GM23248 (cell line): ENCODE measurements at regions not wholly inside any gene's neighbourhood (a gene's known extent, or its start where the extent isn't known, plus 50 kb on each side); places are given as distances from the start of the nearest gene placed in this dataset.

Source experiments
- DNase-seq: peaks from one replicate; pipeline ENCODE4 v3.0.0-alpha.2; 2015
- H2AFZ ChIP-seq: fragments of 200-600 bp; sonication (generic); 2 replicates; pipeline ENCODE4 v1.6.1; 2016; ENCODE audit warnings: antibody characterized with exemption
- H3F3A ChIP-seq: fragments of 200-600 bp; sonication (generic); 2 replicates; pipeline ENCODE4 v1.6.1; 2016; ENCODE audit warnings: mild to moderate bottlenecking, antibody characterized with exemption, mixed run types; ENCODE audit not compliant: insufficient read depth
- H3K27ac ChIP-seq: fragments of 200-600 bp; sonication (generic); 2 replicates; pipeline ENCODE4 v1.5.1; 2016; ENCODE audit warnings: mild to moderate bottlenecking
- H3K27me3 ChIP-seq: fragments of 200-600 bp; sonication (generic); replicated peaks from 2 replicates; pipeline ENCODE4 v1.6.1; 2016; ENCODE audit warnings: mild to moderate bottlenecking; ENCODE audit not compliant: insufficient read depth
- H3K36me3 ChIP-seq: fragments of 200-600 bp; sonication (generic); 2 replicates; pipeline ENCODE4 v1.6.1; 2016; ENCODE audit warnings: low read depth, mild to moderate bottlenecking
- H3K4me1 ChIP-seq: fragments of 200-600 bp; sonication (generic); 2 replicates; pipeline ENCODE4 v1.6.1; 2016; ENCODE audit warnings: mild to moderate bottlenecking; ENCODE audit not compliant: insufficient read depth
- H3K4me2 ChIP-seq: fragments of 200-600 bp; sonication (generic); one replicate; pipeline ENCODE4 v1.6.1; 2016; ENCODE audit warnings: mild to moderate bottlenecking; ENCODE audit not compliant: unreplicated experiment
- H3K4me3 ChIP-seq: fragments of 200-600 bp; sonication (generic); 2 replicates; pipeline ENCODE4 v1.5.1; 2016; ENCODE audit warnings: mild to moderate bottlenecking
- H3K79me2 ChIP-seq: fragments of 200-600 bp; sonication (generic); 2 replicates; pipeline ENCODE4 v1.6.1; 2016; ENCODE audit warnings: mild to moderate bottlenecking; ENCODE audit not compliant: insufficient read depth
- H3K9ac ChIP-seq: fragments of 200-600 bp; sonication (generic); 2 replicates; pipeline ENCODE4 v1.6.1; 2016; ENCODE audit warnings: mild to moderate bottlenecking
- H3K9me2 ChIP-seq: fragments of 200-600 bp; sonication (generic); 2 replicates; pipeline ENCODE4 v1.6.1; 2016; ENCODE audit warnings: mixed run types, mild to moderate bottlenecking, moderate library complexity; ENCODE audit not compliant: insufficient read depth
- H3K9me3 ChIP-seq: fragments of 200-600 bp; sonication (generic); one replicate; pipeline ENCODE4 v1.6.1; 2017; ENCODE audit warnings: low read depth
- H4K20me1 ChIP-seq: fragments of 200-600 bp; sonication (generic); 2 replicates; pipeline ENCODE4 v1.6.0; 2016; ENCODE audit not compliant: insufficient read depth
- EZH2 ChIP-seq: fragments of 200-600 bp; sonication (generic); IDR thresholded peaks from 2 replicates; pipeline ENCODE4 v1.6.1; 2018; ENCODE audit warnings: antibody characterized with exemption, mild to moderate bottlenecking; ENCODE audit not compliant: insufficient read depth, poor library complexity, severe bottlenecking
- EZH2phosphoT487 ChIP-seq: fragments of 200-600 bp; sonication (generic); IDR thresholded peaks from 2 replicates; pipeline ENCODE4 v1.6.1; 2018; ENCODE audit warnings: antibody characterized with exemption, moderate library complexity, mild to moderate bottlenecking, low read depth; ENCODE audit not compliant: insufficient read depth
- WGBS, 2 experiments: methylation state at CpG; one replicate each; pipeline ENCODE4 v1.1.6; 2015 to 2017; ENCODE audit warnings: low lambda C conversion rate in 2 of 2, low coverage in 1 of 2; ENCODE audit errors: missing lambda C conversion rate in 2 of 2; 5-methylcytosine and 5-hydroxymethylcytosine counted together
- in situ Hi-C: fragments of 300-500 bp; cut with MboI; formaldehyde crosslinking; loops from 2 replicates; pipeline ENCODE4 v1.15.0; 2020

DNA sequence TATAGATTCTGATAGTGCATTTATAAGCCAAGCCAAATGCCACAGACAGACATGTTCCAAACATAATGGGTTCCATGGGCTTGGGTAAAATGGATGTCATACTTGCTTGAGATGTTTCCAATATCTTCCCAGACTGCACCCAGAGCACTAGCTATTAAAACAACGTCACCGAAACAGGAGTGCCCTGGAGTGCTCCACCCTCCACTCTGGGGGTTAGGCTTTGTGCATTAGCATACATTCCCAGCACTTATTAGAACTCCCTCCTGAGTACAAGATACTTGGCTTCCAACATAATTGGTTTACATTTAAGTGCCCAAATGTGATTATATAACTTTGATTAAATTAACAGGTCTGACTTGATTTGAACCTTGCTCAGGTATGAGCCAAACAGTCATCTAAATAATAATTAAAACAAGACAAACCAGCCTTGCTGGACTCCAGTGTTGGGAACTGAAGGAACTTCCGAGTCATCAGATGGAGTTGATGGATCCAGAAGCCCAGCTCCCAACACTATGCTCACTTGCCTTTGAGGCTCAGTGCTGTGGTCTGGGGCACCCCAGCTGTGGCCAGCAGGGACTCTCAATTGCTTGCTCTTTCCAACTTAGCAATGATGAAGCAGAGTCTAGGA, 60.5 kb upstream of the LGALSL start:
- TF ChIP-seq EZH2 (no peak), EZH2phosphoT487 (no peak)
- H3K9ac ChIP-seq = no peak overlapping the region
- no peak overlapping the region for H3K27ac ChIP-seq
- no peaks in the 10 kb centered on the region for H3K9me2 ChIP-seq
- no peak overlapping the region for H2AFZ ChIP-seq
- no peaks in the 10 kb centered on the region for H3K36me3 ChIP-seq
- H3F3A ChIP-seq = no peaks in the 10 kb centered on the region
- H4K20me1 ChIP-seq = no peaks in the 10 kb centered on the region
- 0 out of 2 replicates have a peak, but pooled peaks cover 7% of the 10 kb centered on the region for H3K27me3 ChIP-seq
- no peak for DNase-seq
- in situ Hi-C loops = no loop called here
- H3K4me2 ChIP-seq = no peak overlapping the region
- H3K9me3 ChIP-seq = peaks cover 6% of the 10 kb centered on the region
- 52 to 55% methylated on average over 3 of the region's 3 CpGs for WGBS, 2 experiments
- no peak overlapping the region for H3K4me3 ChIP-seq
- H3K79me2 ChIP-seq = no peaks in the 10 kb centered on the region
- H3K4me1 ChIP-seq = no peaks in the 10 kb centered on the region

DNA sequence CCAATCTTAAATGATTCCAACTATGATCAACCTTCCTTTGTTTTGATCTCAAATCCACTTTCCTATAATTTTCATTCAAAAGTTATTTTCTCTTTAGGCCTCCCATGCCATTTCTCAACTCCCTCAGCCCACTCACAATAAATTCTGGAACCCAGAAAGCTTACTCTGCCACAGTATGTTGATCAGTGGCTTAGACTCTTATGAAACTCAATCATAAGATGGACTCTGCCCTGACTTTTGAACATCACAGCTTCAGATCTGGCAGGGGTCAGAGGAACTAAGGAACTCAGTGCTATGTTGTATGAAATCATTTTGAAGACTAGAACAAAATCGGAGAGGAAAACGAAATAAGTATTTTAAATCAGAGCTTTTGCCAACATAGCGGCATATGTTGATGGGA, 59.8 kb upstream of the LGALSL start:
- Histone ChIP-seq H3K9me2 (no peaks in the 10 kb centered on the region), H3K27ac (no peak overlapping the region), H3K79me2 (no peaks in the 10 kb centered on the region), H2AFZ (no peak overlapping the region), H3K9me3 (peaks cover 6% of the 10 kb centered on the region), H3K4me3 (no peak overlapping the region), H3K36me3 (no peaks in the 10 kb centered on the region), H3K9ac (no peak overlapping the region), H3K4me1 (no peaks in the 10 kb centered on the region), H3K4me2 (no peak overlapping the region), H3F3A (no peaks in the 10 kb centered on the region), H4K20me1 (no peaks in the 10 kb centered on the region), H3K27me3 (0 out of 2 replicates have a peak, but pooled peaks cover 5% of the 10 kb centered on the region)
- in situ Hi-C loops = no loop called here
- 70 to 81% methylated on average over 3 of the region's 3 CpGs for WGBS, 2 experiments
- no peak for TF ChIP-seq EZH2
- TF ChIP-seq EZH2phosphoT487 = no peak
- no peak for DNase-seq

GRCh38 chr2:64396001-64396400, 58.0 kb upstream of the LGALSL start:
- Histone ChIP-seq H3K9ac (no peak overlapping the region), H3F3A (no peaks in the 10 kb centered on the region), H3K9me2 (no peaks in the 10 kb centered on the region), H3K9me3 (no peaks in the 10 kb centered on the region), H3K79me2 (no peaks in the 10 kb centered on the region), H3K27ac (no peak overlapping the region), H3K4me1 (no peaks in the 10 kb centered on the region), H3K27me3 (peaks cover 3% of the 10 kb centered on the region; the same call in 1 of the 2 replicates), H3K36me3 (no peaks in the 10 kb centered on the region), H2AFZ (no peak overlapping the region), H3K4me3 (no peak overlapping the region), H3K4me2 (no peak overlapping the region), H4K20me1 (no peaks in the 10 kb centered on the region)
- WGBS, 2 experiments = 80 to 81% methylated on average over 5 of the region's 5 CpGs
- TF ChIP-seq EZH2phosphoT487 (no peak), EZH2 (no peak)
- in situ Hi-C loops = no loop called here
- DNase-seq = no peak

- H3K36me3 ChIP-seq = no peaks in the 10 kb centered on the region
- H3K27me3 ChIP-seq = peaks cover 3% of the 10 kb centered on the region; the same call in 1 of the 2 replicates
- no peaks in the 10 kb centered on the region for H3K4me1 ChIP-seq
- no peak overlapping the region for H3K4me3 ChIP-seq
- H3K9me2 ChIP-seq = no peaks in the 10 kb centered on the region
- WGBS, 2 experiments = 80 to 100% methylated on average over 1 to 2 of the region's 2 CpGs
- TF ChIP-seq EZH2 = no peak
- TF ChIP-seq EZH2phosphoT487 = no peak
- H3K79me2 ChIP-seq = no peaks in the 10 kb centered on the region
- no peak overlapping the region for H3K9ac ChIP-seq
- no peaks in the 10 kb centered on the region for H3K9me3 ChIP-seq
- in situ Hi-C loops = no loop called here
- H3K27ac ChIP-seq = no peak overlapping the region
- no peaks in the 10 kb centered on the region for H3F3A ChIP-seq
- H4K20me1 ChIP-seq = no peaks in the 10 kb centered on the region
- DNase-seq = no peak
- no peak overlapping the region for H3K4me2 ChIP-seq
- no peak overlapping the region for H2AFZ ChIP-seq
These were observed 57.4 kb upstream of the LGALSL start for GRCh38 chr2:64396551-64396950.
